ENCODE measurements at regions not wholly inside any gene's neighbourhood (a gene's known extent, or its start where the extent isn't known, plus 50 kb on each side); places are given as distances from the start of the nearest gene placed in this dataset.

GRCh38 chr10:130627346-130628045, 491.3 kb downstream of the GLRX3 start:
- TF ChIP-seq POLR2A (IDR thresholded peaks at IDR 0.05) (no peak), POLR2AphosphoS5 (IDR thresholded peaks at IDR 0.05) (no peak)
